ENCODE measurements at regions not wholly inside any gene's neighbourhood (a gene's known extent, or its start where the extent isn't known, plus 50 kb on each side); places are given as distances from the start of the nearest gene placed in this dataset.
A peak's percentile ranks its signal among the peaks of the same experiment; 100 is the strongest.

- DNase-seq, result no peak
These were observed 134.3 kb upstream of the POU5F2 start for GRCh38 chr5:93875693-93876092.

DNA sequence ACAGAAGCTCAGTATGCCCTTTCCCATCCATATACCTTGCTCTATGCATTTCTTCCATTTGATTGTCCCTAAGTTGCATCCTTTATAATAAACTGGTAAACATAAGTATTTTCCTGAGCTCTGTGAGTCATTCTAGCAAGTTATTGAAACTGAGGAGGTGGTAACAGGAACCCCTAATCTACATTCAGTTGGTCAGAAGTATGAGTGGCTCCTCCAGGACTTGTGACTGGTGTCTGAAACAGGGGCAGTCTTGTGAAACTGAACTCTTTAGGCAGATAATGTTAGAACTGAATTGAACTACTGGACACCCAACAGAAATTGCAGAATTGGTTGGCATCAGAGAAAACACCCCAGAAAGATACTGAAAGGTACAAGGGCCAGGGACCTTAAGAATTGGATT, 133.1 kb upstream of the POU5F2 start:
- DNase-seq, result no peak

GRCh38 chr5:93874080-93874479, 132.7 kb upstream of the POU5F2 start:
- no peak for DNase-seq

DNA sequence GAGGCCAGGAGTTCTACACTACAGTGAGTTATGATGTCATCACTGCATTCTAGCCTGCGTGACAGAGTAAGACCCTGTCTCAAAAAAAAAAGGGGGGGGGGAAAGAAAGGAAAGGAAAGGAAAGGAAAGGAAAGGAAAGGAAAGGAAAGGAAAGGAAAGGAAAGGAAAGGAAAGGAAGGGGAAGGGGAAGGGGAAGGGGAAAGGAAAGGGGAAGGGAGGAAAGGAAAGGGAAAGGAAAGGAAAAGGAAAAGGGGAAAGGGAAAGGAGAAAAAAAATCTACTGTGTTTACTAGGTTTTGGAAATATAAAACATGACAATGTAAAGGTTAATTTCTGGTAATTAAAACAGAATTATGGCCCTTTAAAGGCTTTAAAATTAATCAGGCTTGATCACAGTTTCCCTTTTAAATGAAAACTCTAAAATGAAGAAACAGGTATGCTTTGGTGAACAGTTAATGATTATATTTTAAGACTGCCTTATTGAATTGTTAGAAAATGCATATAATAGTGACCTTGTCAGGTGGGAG, 131.9 kb upstream of the POU5F2 start:
- DNase-seq, result no peak

- DNase-seq, result no peak
These were observed 129.2 kb upstream of the POU5F2 start for GRCh38 chr5:93870649-93871048.

DNA sequence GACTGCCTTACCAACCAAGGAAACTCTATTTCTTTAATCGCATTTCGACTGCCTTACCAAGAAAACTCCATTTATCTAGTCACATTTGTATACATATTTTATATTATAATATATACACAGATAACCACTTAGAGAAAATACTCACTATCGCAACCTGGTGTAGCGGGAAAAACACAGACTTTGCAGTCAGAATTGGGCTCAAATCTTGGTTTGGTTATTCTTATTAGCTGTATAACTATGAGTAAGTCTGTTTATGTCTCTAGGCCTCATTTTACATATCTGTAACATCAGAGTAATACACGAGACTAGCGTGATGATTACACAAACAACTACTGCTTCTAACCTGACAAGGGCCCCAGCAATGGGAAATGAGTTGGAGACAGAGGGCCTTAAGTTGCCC, 127.5 kb upstream of the POU5F2 start:
- DNase-seq, result no peak

GRCh38 chr5:93850311-93850710, 108.9 kb upstream of the POU5F2 start:
- no peak for DNase-seq

- DNase-seq, result no peak
These were observed 104.0 kb upstream of the POU5F2 start for GRCh38 chr5:93845376-93845775.

- no peak for DNase-seq
These were observed 90.0 kb upstream of the POU5F2 start for GRCh38 chr5:93831449-93831848.

DNA sequence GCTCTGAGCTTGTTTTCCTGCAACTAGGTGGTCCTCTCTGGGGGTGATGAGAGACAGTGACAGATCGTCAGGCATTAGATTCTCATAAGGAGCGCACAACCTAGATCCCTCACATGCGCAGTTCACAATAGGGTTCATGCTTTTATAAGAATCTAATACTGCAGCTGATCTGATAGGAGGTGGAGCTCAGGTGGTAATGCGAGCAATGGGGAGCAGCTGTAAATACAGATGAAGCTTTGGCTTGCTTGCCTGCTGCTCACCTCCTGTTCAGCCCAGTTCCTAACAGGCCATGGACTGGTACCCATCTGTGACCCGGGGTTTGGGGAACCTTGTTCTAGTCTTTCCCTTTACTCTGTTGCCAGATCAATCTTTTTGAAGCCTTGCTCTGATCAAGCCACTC, 89.5 kb upstream of the POU5F2 start:
- no peak for DNase-seq

DNA sequence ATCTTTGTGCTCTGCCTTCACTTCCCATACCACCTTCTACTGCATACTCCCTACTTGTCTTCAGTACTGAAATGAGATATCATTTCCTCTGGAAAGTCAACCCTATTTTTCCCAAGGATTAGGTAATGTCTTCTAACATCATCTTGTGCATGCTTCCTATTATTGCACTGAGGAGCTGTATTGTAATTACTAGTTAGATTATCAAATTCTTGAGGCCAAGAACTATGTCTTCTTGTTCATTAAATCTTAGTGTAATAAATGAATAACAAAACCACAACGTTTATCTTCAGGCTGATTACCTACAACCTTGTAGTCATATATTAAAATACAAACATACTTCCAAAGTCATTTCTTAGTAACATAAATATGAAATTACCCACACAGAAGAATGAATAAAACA, 87.9 kb upstream of the POU5F2 start:
- DNase-seq, result no peak

DNA sequence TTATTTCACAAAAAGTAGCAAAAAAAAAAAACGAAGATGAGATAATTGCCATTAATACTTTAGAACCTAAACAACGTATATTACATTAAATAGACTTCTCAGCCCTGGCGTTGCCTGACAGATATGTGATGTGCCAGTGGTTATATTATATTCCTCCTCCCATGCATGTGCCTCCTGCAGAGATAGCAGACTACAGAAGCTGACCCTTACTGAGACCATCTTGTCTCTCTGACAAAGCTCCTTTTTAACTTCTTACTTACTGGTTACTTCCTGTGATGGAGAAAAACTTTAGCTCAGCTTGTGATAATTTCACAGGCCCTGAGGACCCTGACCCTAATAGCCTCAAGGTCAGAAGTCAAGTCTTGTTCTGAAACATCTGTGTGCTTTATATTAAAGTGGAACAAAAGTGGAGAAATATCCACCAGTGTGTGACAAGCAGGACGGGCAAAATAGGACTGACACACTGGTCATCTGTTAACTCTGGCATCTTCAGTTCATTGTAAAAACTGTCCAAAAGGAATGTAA, 80.6 kb upstream of the POU5F2 start:
- DNase-seq, result no peak

GRCh38 chr5:93819668-93820067, 78.3 kb upstream of the POU5F2 start:
- no peak for DNase-seq

- no peak for DNase-seq
These were observed 69.4 kb upstream of the POU5F2 start for GRCh38 chr5:93810780-93811179.

DNA sequence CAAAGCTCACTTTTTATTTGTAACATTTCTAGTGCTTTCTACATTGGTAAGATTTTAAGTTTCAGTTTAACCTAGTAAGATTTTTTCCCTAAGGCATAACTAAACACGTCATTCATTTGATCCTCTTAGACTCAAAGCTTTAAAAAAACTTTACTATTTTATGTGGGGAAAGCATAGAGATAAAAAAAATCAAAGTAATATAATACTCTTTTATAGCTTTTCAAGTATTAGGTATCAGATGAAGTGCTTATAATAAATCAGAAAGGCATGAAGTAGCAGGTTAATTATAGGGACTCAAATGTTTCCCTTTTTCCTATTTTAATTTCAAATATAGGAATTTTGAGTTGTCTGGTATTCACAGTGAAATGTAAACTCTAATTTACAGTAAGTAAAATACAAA, 68.0 kb upstream of the POU5F2 start:
- DNase-seq, result no peak

GRCh38 chr5:93807846-93808245, 66.4 kb upstream of the POU5F2 start:
- no peak for DNase-seq

- no peak for DNase-seq
These were observed 64.4 kb upstream of the POU5F2 start for GRCh38 chr5:93805616-93806379.

DNA sequence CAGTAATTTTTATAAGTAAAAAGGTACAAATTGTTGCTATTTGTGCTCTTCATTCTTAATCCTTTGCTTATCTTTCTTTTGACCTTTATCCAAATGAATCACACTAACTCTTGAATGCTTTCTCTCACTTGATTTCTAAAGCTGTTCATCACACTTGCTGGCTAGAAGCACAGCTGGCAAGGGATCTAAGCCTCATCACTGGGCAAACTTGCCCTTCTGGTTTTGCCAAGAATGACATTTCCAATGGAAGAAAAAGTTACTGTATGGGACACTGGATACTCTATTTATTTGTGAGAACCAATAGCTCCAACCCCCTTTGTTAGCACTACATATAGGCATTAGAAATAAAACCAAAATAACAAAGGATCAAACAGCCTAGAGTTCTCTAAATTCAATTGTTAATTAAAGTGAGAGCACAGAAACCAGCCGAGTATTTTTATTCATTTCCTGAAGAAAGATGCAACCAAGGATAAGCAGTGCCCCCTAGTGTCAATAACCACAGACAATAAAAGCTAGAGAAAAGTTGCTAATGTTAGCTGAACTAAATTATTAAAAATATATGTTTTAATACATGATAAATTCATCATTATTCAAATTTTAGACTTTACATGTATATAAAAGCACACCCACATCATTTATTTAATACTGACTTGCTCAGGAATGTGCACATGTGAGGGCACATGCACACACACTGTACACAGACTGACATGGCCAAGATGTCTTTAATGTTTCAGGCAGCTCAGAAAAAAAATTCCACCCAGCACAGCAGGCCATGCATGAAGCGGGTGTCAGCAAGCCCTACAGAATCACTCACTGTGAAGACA, 59.8 kb upstream of the POU5F2 start:
- DNase-seq, result peak in 1 of 2 donors; percentile 57

DNA sequence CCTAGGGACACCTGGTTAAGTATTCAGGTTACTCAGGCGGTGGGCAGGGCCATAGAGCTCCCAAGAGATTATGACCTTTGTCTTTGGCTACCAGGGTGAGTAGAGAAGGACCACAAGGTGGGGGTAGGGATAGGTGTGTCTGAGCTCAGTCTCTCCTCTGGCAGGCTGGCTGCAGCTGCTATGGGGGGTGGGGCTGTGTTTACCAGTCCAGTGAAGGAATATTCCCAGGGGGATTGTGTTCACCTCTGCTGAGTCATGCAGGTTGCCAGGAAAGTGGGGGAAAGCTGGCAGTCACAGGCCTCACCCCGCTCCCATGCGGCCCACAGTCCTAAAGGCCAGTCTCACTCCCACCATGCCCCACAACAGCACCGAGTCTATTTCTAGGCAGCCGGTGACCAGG, 53.6 kb upstream of the POU5F2 start:
- no peak for DNase-seq

DNA sequence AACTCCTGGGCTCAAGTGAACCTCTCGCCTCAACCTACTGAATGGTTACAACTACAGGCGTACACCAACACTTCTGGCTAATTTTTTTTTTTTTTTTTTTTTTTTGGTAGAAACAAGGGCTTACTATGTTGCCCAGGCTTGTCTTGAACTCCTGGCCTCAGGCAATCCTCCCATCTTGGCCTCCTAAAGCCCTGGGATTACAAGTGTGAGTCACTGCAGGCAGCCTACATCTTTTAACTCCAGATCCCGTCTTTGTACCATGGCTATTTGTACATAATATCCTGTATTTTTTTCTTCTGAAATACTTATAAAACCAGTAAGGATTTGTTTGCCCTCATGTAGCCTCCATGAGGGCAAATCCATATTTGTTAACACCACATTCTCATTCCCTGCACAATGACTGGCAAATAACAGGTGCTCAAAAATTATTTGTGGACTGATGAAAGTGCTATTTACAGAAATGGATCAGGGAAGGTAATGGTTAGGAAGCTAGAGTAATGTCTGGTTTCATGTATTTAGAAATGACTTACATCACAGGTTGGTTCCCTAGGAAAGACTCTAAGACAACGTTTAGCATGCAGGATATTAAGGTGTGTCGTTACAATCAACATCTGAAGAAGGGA, 51.9 kb upstream of the POU5F2 start:
- DNase-seq, result no peak

GRCh38 chr5:93791518-93791972, 50.1 kb upstream of the POU5F2 start:
- no peak for DNase-seq

Measured in CD4-positive, alpha-beta T cell treated with Interferon alpha-2 for 1 hour (primary cell).